VCaP (cell line): ENCODE measurements at regions not wholly inside any gene's neighbourhood (a gene's known extent, or its start where the extent isn't known, plus 50 kb on each side); places are given as distances from the start of the nearest gene placed in this dataset.

Experiments
- H3K27ac ChIP-seq: fragments of 450-650 bp; 2 replicates; pipeline ENCODE4 v1.5.1; 2017
- CTCF ChIP-seq: fragments of 450-650 bp; conservative IDR thresholded peaks from 2 replicates; pipeline ENCODE4 v1.5.1; 2017; ENCODE audit warnings: mild to moderate bottlenecking, moderate library complexity

GRCh38 chr4:14644580-14645282, 357.6 kb upstream of the CPEB2 start:
- TF ChIP-seq CTCF: no peak
- no peak overlapping the region for H3K27ac ChIP-seq

- TF ChIP-seq CTCF: no peak
- H3K27ac ChIP-seq: no peak overlapping the region
These were observed 355.4 kb upstream of the CPEB2 start for GRCh38 chr4:14646831-14647230.

- no peak overlapping the region for H3K27ac ChIP-seq
- TF ChIP-seq CTCF: no peak
These were observed 352.2 kb upstream of the CPEB2 start for GRCh38 chr4:14650127-14650526.

- no peak overlapping the region for H3K27ac ChIP-seq
- TF ChIP-seq CTCF: no peak
These were observed 349.8 kb upstream of the CPEB2 start for GRCh38 chr4:14652522-14652921.

GRCh38 chr4:14653338-14653737, 348.9 kb upstream of the CPEB2 start:
- no peak overlapping the region for H3K27ac ChIP-seq
- TF ChIP-seq CTCF: no peak

- TF ChIP-seq CTCF: no peak
- H3K27ac ChIP-seq: peak overlapping the region; percentile 34
These were observed 343.0 kb upstream of the CPEB2 start for GRCh38 chr4:14659286-14659685.

- no peak overlapping the region for H3K27ac ChIP-seq
- TF ChIP-seq CTCF: no peak
These were observed 334.6 kb upstream of the CPEB2 start for GRCh38 chr4:14667624-14668151.
